Hepatocyte (in vitro differentiated cells): ENCODE measurements at regions not wholly inside any gene's neighbourhood (a gene's known extent, or its start where the extent isn't known, plus 50 kb on each side); places are given as distances from the start of the nearest gene placed in this dataset.

Experiments
- DNase-seq: peaks from one replicate; pipeline ENCODE4 v3.0.0-alpha.2; 2016; ENCODE audit warnings: low spot score
- H2AFZ ChIP-seq: fragments of 200-600 bp; sonication (generic); 2 replicates; pipeline ENCODE4 v1.6.0; 2016; ENCODE audit warnings: antibody characterized with exemption, mild to moderate bottlenecking
- H3K27ac ChIP-seq: fragments of 200-600 bp; sonication (generic); 2 replicates; pipeline ENCODE4 v1.5.1; 2016; ENCODE audit warnings: mild to moderate bottlenecking
- H3K27me3 ChIP-seq: fragments of 200-600 bp; sonication (generic); 2 replicates; pipeline ENCODE4 v1.6.1; 2016
- H3K36me3 ChIP-seq: fragments of 200-600 bp; sonication (generic); replicated peaks from 2 replicates; pipeline ENCODE4 v1.5.1; 2016; ENCODE audit warnings: low read depth; ENCODE audit not compliant: insufficient read depth
- H3K4me1 ChIP-seq: fragments of 200-600 bp; sonication (generic); 2 replicates; pipeline ENCODE4 v1.5.1; 2016; ENCODE audit warnings: mild to moderate bottlenecking, moderate library complexity; ENCODE audit not compliant: insufficient read depth
- H3K4me2 ChIP-seq: fragments of 200-600 bp; sonication (generic); 2 replicates; pipeline ENCODE4 v1.6.0; 2016
- H3K4me3 ChIP-seq: fragments of 200-600 bp; sonication (generic); 2 replicates; pipeline ENCODE4 v1.5.1; 2016; ENCODE audit warnings: mild to moderate bottlenecking
- H3K79me2 ChIP-seq: fragments of 200-600 bp; sonication (generic); 2 replicates; pipeline ENCODE4 v1.6.0; 2017; ENCODE audit warnings: mild to moderate bottlenecking
- H3K9me2 ChIP-seq: fragments of 200-600 bp; sonication (generic); replicated peaks from 2 replicates; pipeline ENCODE4 v1.6.0; 2017; ENCODE audit warnings: mild to moderate bottlenecking; ENCODE audit not compliant: insufficient read depth
- H3K9me3 ChIP-seq: fragments of 200-600 bp; sonication (generic); 2 replicates; pipeline ENCODE4 v1.5.1; 2016; ENCODE audit warnings: low read depth, mild to moderate bottlenecking
- H4K20me1 ChIP-seq: fragments of 200-600 bp; sonication (generic); 2 replicates; pipeline ENCODE4 v1.6.0; 2016; ENCODE audit warnings: mild to moderate bottlenecking; ENCODE audit not compliant: insufficient read depth, poor library complexity, severe bottlenecking
- EZH2 ChIP-seq: fragments of 200-600 bp; sonication (generic); IDR thresholded peaks from 2 replicates; pipeline ENCODE4 v1.6.1; 2016; ENCODE audit warnings: antibody characterized with exemption, mild to moderate bottlenecking, borderline replicate concordance
- EZH2phosphoT487 ChIP-seq: fragments of 200-600 bp; sonication (generic); IDR thresholded peaks from one replicate; pipeline ENCODE4 v1.6.1; 2018; ENCODE audit warnings: antibody characterized with exemption, mild to moderate bottlenecking, low read depth, moderate library complexity; ENCODE audit not compliant: unreplicated experiment, severe bottlenecking
- WGBS: methylation state at CpG from one replicate; pipeline ENCODE4 v1.1.6; 2016; ENCODE audit warnings: low lambda C conversion rate; ENCODE audit errors: missing lambda C conversion rate; 5-methylcytosine and 5-hydroxymethylcytosine counted together
- TF ChIP-seq, protein P1 (sequence below): fragments of 200-600 bp; sonication (generic); IDR thresholded peaks from 2 replicates; pipeline ENCODE4 v1.5.1; 2016; ENCODE audit warnings: antibody characterized with exemption, mild to moderate bottlenecking; ENCODE audit not compliant: poor library complexity

GRCh38 chr13:44003481-44003880 lies 123.8 kb downstream of the LACC1 start:
- H3K4me2 ChIP-seq = no peak overlapping the region
- 90% methylated on average over 2 of the region's 2 CpGs for WGBS
- H3K9me3 ChIP-seq = no peaks in the 10 kb centered on the region
- no peaks in the 10 kb centered on the region for H3K27me3 ChIP-seq
- TF ChIP-seq, protein P1, sequence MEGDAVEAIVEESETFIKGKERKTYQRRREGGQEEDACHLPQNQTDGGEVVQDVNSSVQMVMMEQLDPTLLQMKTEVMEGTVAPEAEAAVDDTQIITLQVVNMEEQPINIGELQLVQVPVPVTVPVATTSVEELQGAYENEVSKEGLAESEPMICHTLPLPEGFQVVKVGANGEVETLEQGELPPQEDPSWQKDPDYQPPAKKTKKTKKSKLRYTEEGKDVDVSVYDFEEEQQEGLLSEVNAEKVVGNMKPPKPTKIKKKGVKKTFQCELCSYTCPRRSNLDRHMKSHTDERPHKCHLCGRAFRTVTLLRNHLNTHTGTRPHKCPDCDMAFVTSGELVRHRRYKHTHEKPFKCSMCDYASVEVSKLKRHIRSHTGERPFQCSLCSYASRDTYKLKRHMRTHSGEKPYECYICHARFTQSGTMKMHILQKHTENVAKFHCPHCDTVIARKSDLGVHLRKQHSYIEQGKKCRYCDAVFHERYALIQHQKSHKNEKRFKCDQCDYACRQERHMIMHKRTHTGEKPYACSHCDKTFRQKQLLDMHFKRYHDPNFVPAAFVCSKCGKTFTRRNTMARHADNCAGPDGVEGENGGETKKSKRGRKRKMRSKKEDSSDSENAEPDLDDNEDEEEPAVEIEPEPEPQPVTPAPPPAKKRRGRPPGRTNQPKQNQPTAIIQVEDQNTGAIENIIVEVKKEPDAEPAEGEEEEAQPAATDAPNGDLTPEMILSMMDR = no peak
- TF ChIP-seq EZH2phosphoT487 (no peak), EZH2 (no peak)
- DNase-seq = no peak
- H4K20me1 ChIP-seq = no peaks in the 10 kb centered on the region
- H2AFZ ChIP-seq = no peak overlapping the region
- H3K4me1 ChIP-seq = no peaks in the 10 kb centered on the region
- H3K79me2 ChIP-seq = no peaks in the 10 kb centered on the region
- H3K36me3 ChIP-seq = no peaks in the 10 kb centered on the region
- H3K27ac ChIP-seq = no peak overlapping the region
- H3K4me3 ChIP-seq = no peak overlapping the region
- no peaks in the 10 kb centered on the region for H3K9me2 ChIP-seq

GRCh38 chr13:44004878-44005277 lies 125.2 kb downstream of the LACC1 start:
- TF ChIP-seq, protein P1 = no peak
- TF ChIP-seq EZH2phosphoT487 (no peak), EZH2 (no peak)
- H2AFZ ChIP-seq = no peak overlapping the region
- no peaks in the 10 kb centered on the region for H3K27me3 ChIP-seq
- H3K4me1 ChIP-seq = no peaks in the 10 kb centered on the region
- WGBS = 65% methylated on average over 3 of the region's 3 CpGs
- H4K20me1 ChIP-seq = no peaks in the 10 kb centered on the region
- H3K9me2 ChIP-seq = no peaks in the 10 kb centered on the region
- no peak overlapping the region for H3K4me3 ChIP-seq
- no peak overlapping the region for H3K27ac ChIP-seq
- no peaks in the 10 kb centered on the region for H3K79me2 ChIP-seq
- no peaks in the 10 kb centered on the region for H3K9me3 ChIP-seq
- H3K36me3 ChIP-seq = no peaks in the 10 kb centered on the region
- no peak overlapping the region for H3K4me2 ChIP-seq
- DNase-seq = peak; percentile 20

- Histone ChIP-seq H3K36me3 (no peaks in the 10 kb centered on the region), H2AFZ (no peak overlapping the region), H3K79me2 (no peaks in the 10 kb centered on the region), H3K4me3 (no peak overlapping the region), H3K9me3 (no peaks in the 10 kb centered on the region), H3K9me2 (no peaks in the 10 kb centered on the region), H3K4me2 (no peak overlapping the region), H4K20me1 (no peaks in the 10 kb centered on the region), H3K4me1 (no peaks in the 10 kb centered on the region), H3K27ac (peak overlapping the region; percentile 45), H3K27me3 (no peaks in the 10 kb centered on the region)
- no peak for DNase-seq
- 68% methylated on average over 1 of the region's 1 CpG for WGBS
- TF ChIP-seq, protein P1 = no peak
- TF ChIP-seq EZH2phosphoT487 (no peak), EZH2 (no peak)
These were observed 127.7 kb downstream of the LACC1 start for GRCh38 chr13:44007451-44007850.

DNA sequence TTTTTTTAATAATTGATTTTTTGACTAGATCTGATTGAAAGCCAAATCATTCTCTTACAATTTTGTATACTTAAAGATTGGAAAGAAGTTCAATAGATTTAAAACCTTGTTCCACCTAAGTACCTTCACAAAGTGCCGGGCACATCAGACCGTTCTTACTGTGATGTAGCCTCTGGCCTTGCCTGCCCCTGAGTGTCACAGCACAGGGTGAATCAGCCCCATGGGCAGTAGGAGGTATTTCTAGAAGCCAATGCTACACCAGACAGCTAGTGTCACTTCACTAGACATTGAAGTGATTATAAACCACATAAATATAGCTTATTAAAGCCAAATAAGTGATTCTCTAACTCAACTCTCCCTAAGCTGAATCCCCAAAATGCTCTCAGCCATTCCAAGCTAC lies 131.3 kb downstream of the LACC1 start:
- no peak for DNase-seq
- H2AFZ ChIP-seq = no peak overlapping the region
- no peak overlapping the region for H3K4me2 ChIP-seq
- H3K27me3 ChIP-seq = no peaks in the 10 kb centered on the region
- H3K9me3 ChIP-seq = no peaks in the 10 kb centered on the region
- TF ChIP-seq EZH2 = no peak
- TF ChIP-seq, protein P1 = no peak
- no peak for TF ChIP-seq EZH2phosphoT487
- no peaks in the 10 kb centered on the region for H3K79me2 ChIP-seq
- H4K20me1 ChIP-seq = no peaks in the 10 kb centered on the region
- H3K36me3 ChIP-seq = no peaks in the 10 kb centered on the region
- no peaks in the 10 kb centered on the region for H3K9me2 ChIP-seq
- no peak overlapping the region for H3K27ac ChIP-seq
- H3K4me3 ChIP-seq = no peak overlapping the region
- 93% methylated on average over 2 of the region's 2 CpGs for WGBS
- peaks cover 3% of the 10 kb centered on the region for H3K4me1 ChIP-seq
